Kidney (tissue), 13 donors: ENCODE measurements at regions not wholly inside any gene's neighbourhood (a gene's known extent, or its start where the extent isn't known, plus 50 kb on each side); places are given as distances from the start of the nearest gene placed in this dataset.

Experiments
- DNase-seq, 5 donors: peaks; one replicate each; pipeline ENCODE4 v3.0.0-alpha.2; 2013 to 2020
- FAIRE-seq: peaks from 2 replicates; lab custom pipeline; 2012; peaks lifted over from hg19 to GRCh38; lab: Jason Lieb, UNC
- H3K27ac ChIP-seq, 2 donors: one replicate each; pipeline ENCODE4 v1.7.0; 2013; ENCODE audit warnings: low read depth in 2 of 2, low read length in 2 of 2, inconsistent platforms in 1 of 2
- H3K27me3 ChIP-seq: one replicate; pipeline ENCODE4 v1.7.1; 2013; ENCODE audit warnings: low read length, inconsistent platforms; ENCODE audit not compliant: control insufficient read depth, insufficient read depth
- H3K36me3 ChIP-seq, 3 donors: one replicate each; pipeline versions ENCODE4 v1.7.0 to v1.7.1; 2013; ENCODE audit warnings: low read length in 3 of 3, control low read depth in 1 of 3, inconsistent platforms in 1 of 3; ENCODE audit not compliant: insufficient read depth in 3 of 3, control insufficient read depth in 2 of 3
- H3K4me1 ChIP-seq, 3 donors: one replicate each; pipeline versions ENCODE4 v1.7.0 to v1.7.1; 2013; ENCODE audit warnings: low read length in 3 of 3, inconsistent platforms in 1 of 3, low read depth in 1 of 3; ENCODE audit not compliant: control insufficient read depth in 2 of 3, insufficient read depth in 2 of 3
- H3K4me3 ChIP-seq, 3 donors: one replicate each; pipeline versions ENCODE4 v1.7.0 to v1.8.1; 2013; ENCODE audit warnings: low read length in 3 of 3, control low read depth in 1 of 3, inconsistent platforms in 1 of 3
- H3K9ac ChIP-seq, 3 donors: one replicate each; pipeline versions ENCODE4 v1.7.0 to v1.7.1; 2013; ENCODE audit warnings: low read length in 3 of 3, control low read depth in 1 of 3, inconsistent platforms in 1 of 3
- H3K9me3 ChIP-seq, 3 donors: one replicate each; pipeline versions ENCODE4 v1.7.0 to v1.7.1; 2013; ENCODE audit warnings: low read length in 3 of 3, control low read depth in 1 of 3, inconsistent platforms in 1 of 3; ENCODE audit not compliant: control insufficient read depth in 2 of 3, insufficient read depth in 1 of 3
- CTCF ChIP-seq: IDR thresholded peaks from 3 replicates; pipeline ENCODE4 v1.5.1; 2012; ENCODE audit warnings: mild to moderate bottlenecking, moderate library complexity, borderline replicate concordance; ENCODE audit not compliant: insufficient read depth; ENCODE audit errors: extremely low read depth
- intact Hi-C: fragments of 100-400 bp; cut with DNase I; formaldehyde crosslinking; loops from one replicate; pipeline ENCODE4 v1.11.1; 2022
- donor health status: control.
- donor health status: control.
- donor health status: control.
- donor health status: control.
- donor health status: control.
- donor health status: DM: yes; HTN: yes; CAD: no.
- donor health status: Normal renal cell carcinoma (clear cell type).

- FAIRE-seq, result no peak
- DNase-seq, result no peak
- intact Hi-C loops, result no loop called here
- Histone ChIP-seq H3K36me3 (no peaks in the 10 kb centered on the region), H3K27ac (no peak overlapping the region), H3K9me3 (no peaks in the 10 kb centered on the region), H3K27me3 (no peaks in the 10 kb centered on the region), H3K4me1 (peaks cover 0 to 7% (median 6%) of the 10 kb centered on the region in 3 donors), H3K4me3 (no peak overlapping the region), H3K9ac (no peak overlapping the region)
- TF ChIP-seq CTCF, result no peak
Observed at GRCh38 chr2:8407332-8407731, 274.5 kb upstream of the ID2 start.

GRCh38 chr2:8408560-8409460, 273.0 kb upstream of the ID2 start:
- Histone ChIP-seq H3K9ac (no peak overlapping the region), H3K36me3 (no peaks in the 10 kb centered on the region), H3K27ac (no peak overlapping the region), H3K4me1 (peaks cover 4 to 15% (median 7%) of the 10 kb centered on the region in 3 donors), H3K27me3 (no peaks in the 10 kb centered on the region), H3K9me3 (no peaks in the 10 kb centered on the region), H3K4me3 (no peak overlapping the region)
- no peak for FAIRE-seq
- intact Hi-C loops, result no loop called here
- TF ChIP-seq CTCF, result no peak
- no peak for DNase-seq

- no peak overlapping the region for H3K4me3 ChIP-seq
- no peak overlapping the region for H3K27ac ChIP-seq
- DNase-seq (no peak), FAIRE-seq (no peak)
- H3K36me3 ChIP-seq, result no peaks in the 10 kb centered on the region
- no peaks in the 10 kb centered on the region for H3K27me3 ChIP-seq
- TF ChIP-seq CTCF, result no peak
- no peak overlapping the region for H3K9ac ChIP-seq
- intact Hi-C loops, result no loop called here
- H3K4me1 ChIP-seq, result peaks cover 4 to 15% (median 7%) of the 10 kb centered on the region in 3 donors
- H3K9me3 ChIP-seq, result no peaks in the 10 kb centered on the region
Observed at GRCh38 chr2:8409461-8410260, 272.2 kb upstream of the ID2 start.
